Neural crest cell (in vitro differentiated cells): ENCODE measurements at regions not wholly inside any gene's neighbourhood (a gene's known extent, or its start where the extent isn't known, plus 50 kb on each side); places are given as distances from the start of the nearest gene placed in this dataset.

Experiments
- DNase-seq: peaks from one replicate; pipeline ENCODE4 v3.0.0; 2021; ENCODE audit warnings: low read depth, mixed read lengths, low spot score
- H3K27ac Mint-ChIP-seq: one replicate; pipeline ENCODE4 v1.8.0; 2021; ENCODE audit warnings: mild to moderate bottlenecking, mixed read lengths; ENCODE audit not compliant: unreplicated experiment
- H3K27me3 Mint-ChIP-seq: 2 replicates; pipeline ENCODE4 v1.8.0; 2021; ENCODE audit warnings: low read depth, mild to moderate bottlenecking, mixed read lengths
- H3K36me3 Mint-ChIP-seq: 2 replicates; pipeline ENCODE4 v1.8.0; 2021; ENCODE audit warnings: low read depth, mild to moderate bottlenecking, mixed read lengths
- H3K4me1 Mint-ChIP-seq: 2 replicates; pipeline ENCODE4 v1.8.0; 2021; ENCODE audit warnings: mixed read lengths
- H3K4me3 Mint-ChIP-seq: one replicate; pipeline ENCODE4 v1.8.0; 2021; ENCODE audit warnings: mild to moderate bottlenecking, mixed read lengths
- H3K9me3 Mint-ChIP-seq: 2 replicates; pipeline ENCODE4 v1.8.0; 2021; ENCODE audit warnings: mixed read lengths
- CTCF ChIP-seq: fragments of 200-600 bp; sonication (generic); conservative IDR thresholded peaks from 2 replicates; pipeline ENCODE4 v1.5.0; 2021; ENCODE audit warnings: antibody characterized with exemption, mild to moderate bottlenecking

GRCh38 chr3:127131424-127132170, 61.3 kb upstream of the PRR23E start:
- DNase-seq = no peak
- Mint-ChIP-seq H3K36me3 (no peaks in the 10 kb centered on the region), H3K9me3 (no peaks in the 10 kb centered on the region), H3K4me1 (peaks cover 17% of the 10 kb centered on the region), H3K27ac (no peak overlapping the region), H3K4me3 (no peak overlapping the region), H3K27me3 (peaks cover 45% of the 10 kb centered on the region)
- no peak for TF ChIP-seq CTCF

- no peak for TF ChIP-seq CTCF
- Mint-ChIP-seq H3K4me1 (peaks cover 17% of the 10 kb centered on the region), H3K4me3 (no peak overlapping the region), H3K27ac (no peak overlapping the region), H3K36me3 (no peaks in the 10 kb centered on the region), H3K9me3 (no peaks in the 10 kb centered on the region), H3K27me3 (peaks cover 49% of the 10 kb centered on the region)
- no peak for DNase-seq
Measured at GRCh38 chr3:127132876-127133275, 60.1 kb upstream of the PRR23E start.

- TF ChIP-seq CTCF = no peak
- Mint-ChIP-seq H3K4me3 (no peak overlapping the region), H3K27ac (no peak overlapping the region), H3K4me1 (peaks cover 19% of the 10 kb centered on the region), H3K9me3 (no peaks in the 10 kb centered on the region), H3K36me3 (no peaks in the 10 kb centered on the region), H3K27me3 (peaks cover 50% of the 10 kb centered on the region)
- no peak for DNase-seq
Measured at GRCh38 chr3:127133971-127134370, 59.0 kb upstream of the PRR23E start.

GRCh38 chr3:127134466-127134865, 58.5 kb upstream of the PRR23E start:
- TF ChIP-seq CTCF = no peak
- no peak for DNase-seq
- peaks cover 24% of the 10 kb centered on the region for H3K4me1 Mint-ChIP-seq
- H3K9me3 Mint-ChIP-seq = no peaks in the 10 kb centered on the region
- peaks cover 54% of the 10 kb centered on the region for H3K27me3 Mint-ChIP-seq
- H3K27ac Mint-ChIP-seq = no peak overlapping the region
- no peaks in the 10 kb centered on the region for H3K36me3 Mint-ChIP-seq
- H3K4me3 Mint-ChIP-seq = peak overlapping the region; percentile 54

- no peak overlapping the region for H3K27ac Mint-ChIP-seq
- H3K9me3 Mint-ChIP-seq = no peaks in the 10 kb centered on the region
- H3K4me1 Mint-ChIP-seq = peaks cover 24% of the 10 kb centered on the region
- TF ChIP-seq CTCF = no peak
- H3K36me3 Mint-ChIP-seq = no peaks in the 10 kb centered on the region
- H3K27me3 Mint-ChIP-seq = peaks cover 54% of the 10 kb centered on the region
- H3K4me3 Mint-ChIP-seq = peak overlapping the region; percentile 54
- no peak for DNase-seq
Measured at GRCh38 chr3:127134887-127135240, 58.1 kb upstream of the PRR23E start.
